Naive thymus-derived CD4-positive, alpha-beta T cell (primary cell): ENCODE measurements at regions not wholly inside any gene's neighbourhood (a gene's known extent, or its start where the extent isn't known, plus 50 kb on each side); places are given as distances from the start of the nearest gene placed in this dataset.

Experiments used
- ATAC-seq: fragments of 150-1000 bp; cut with Tn5 transposase; 2 replicates; pipeline ENCODE4 v1.10.0; 2021; ENCODE audit warnings: mild to moderate bottlenecking, moderate library complexity
- CTCF ChIA-PET: fragments of 350-600 bp; sonication (Branson Sonifier 250); formaldehyde crosslinking; loops from one replicate; lab custom pipeline; 2021; ENCODE audit warnings: antibody characterized with exemption; lab: Charles Lee
- POLR2A ChIA-PET: fragments of 350-600 bp; sonication (Branson Sonifier 250); formaldehyde crosslinking; loops from one replicate; lab custom pipeline; 2021; ENCODE audit warnings: antibody characterized with exemption, inconsistent platforms; lab: Charles Lee
- DNase-seq, 9 donors: peaks; one replicate each; pipeline versions ENCODE4 v3.0.0 to v3.0.0-alpha.2; 2020 to 2022; ENCODE audit warnings: mixed read lengths in 1 of 9
- H3K27ac ChIP-seq: one replicate; pipeline ENCODE4 v1.7.0; 2013; ENCODE audit warnings: mild to moderate bottlenecking, low read depth, low read length, moderate library complexity
- H3K27me3 ChIP-seq, 2 donors: one replicate each; pipeline ENCODE4 v1.7.0; 2013; ENCODE audit warnings: low read length in 2 of 2, mild to moderate bottlenecking in 2 of 2, moderate library complexity in 2 of 2; ENCODE audit not compliant: control insufficient read depth in 2 of 2, insufficient read depth in 2 of 2
- H3K36me3 ChIP-seq, 3 experiments: 1 replicate in 2 of 3; 2 replicates in 1 of 3; pipeline ENCODE4 v1.7.0; 2013; ENCODE audit warnings: low read length in 3 of 3, mild to moderate bottlenecking in 3 of 3, moderate library complexity in 1 of 3; ENCODE audit not compliant: insufficient read depth in 3 of 3, control insufficient read depth in 2 of 3
- H3K4me1 ChIP-seq, 2 donors: one replicate each; pipeline ENCODE4 v1.7.0; 2013; ENCODE audit warnings: low read length in 2 of 2, mild to moderate bottlenecking in 2 of 2, moderate library complexity in 1 of 2; ENCODE audit not compliant: control insufficient read depth in 2 of 2, insufficient read depth in 2 of 2
- H3K4me3 ChIP-seq: 2 replicates; pipeline ENCODE4 v1.7.0; 2013; ENCODE audit warnings: mild to moderate bottlenecking, low read length
- H3K9me3 ChIP-seq, 3 experiments: 1 replicate in 2 of 3; 2 replicates in 1 of 3; pipeline ENCODE4 v1.7.0; 2013; ENCODE audit warnings: low read length in 3 of 3; ENCODE audit not compliant: control insufficient read depth in 2 of 3
- H3K27ac Mint-ChIP-seq, 9 donors: one replicate each; pipeline ENCODE4 v1.8.0; 2020 to 2022; ENCODE audit warnings: mixed read lengths in 9 of 9, mild to moderate bottlenecking in 8 of 9, moderate library complexity in 5 of 9, inconsistent platforms in 2 of 9
- H3K27me3 Mint-ChIP-seq, 5 donors: one replicate each; pipeline ENCODE4 v1.8.0; 2021 to 2022; ENCODE audit warnings: mixed read lengths in 5 of 5, mild to moderate bottlenecking in 1 of 5
- H3K36me3 Mint-ChIP-seq, 5 donors: one replicate each; pipeline ENCODE4 v1.8.0; 2020 to 2022; ENCODE audit warnings: mixed read lengths in 5 of 5, mild to moderate bottlenecking in 3 of 5, inconsistent platforms in 1 of 5
- H3K4me1 Mint-ChIP-seq, 7 donors: one replicate each; pipeline ENCODE4 v1.8.0; 2020 to 2022; ENCODE audit warnings: mixed read lengths in 7 of 7, mild to moderate bottlenecking in 3 of 7, inconsistent platforms in 1 of 7
- H3K4me3 Mint-ChIP-seq, 10 donors: one replicate each; pipeline ENCODE4 v1.8.0; 2020 to 2022; ENCODE audit warnings: mild to moderate bottlenecking in 10 of 10, mixed read lengths in 10 of 10, moderate library complexity in 6 of 10, inconsistent platforms in 2 of 10
- H3K9me3 Mint-ChIP-seq, 11 donors: one replicate each; pipeline ENCODE4 v1.8.0; 2020 to 2022; ENCODE audit warnings: mixed read lengths in 11 of 11, mild to moderate bottlenecking in 4 of 11, inconsistent platforms in 1 of 11, moderate library complexity in 1 of 11
- intact Hi-C, 2 donors: fragments of 100-400 bp; cut with micrococcal nuclease; formaldehyde crosslinking; loops; one replicate each; pipeline ENCODE4 v1.15.1; 2023

- no peaks in the 10 kb centered on the region for H3K4me1 Mint-ChIP-seq
- H3K27ac Mint-ChIP-seq = no peak overlapping the region
- intact Hi-C loops = no loop called here
- peaks cover 0 to 9% (median 0%) of the 10 kb centered on the region in 11 donors for H3K9me3 Mint-ChIP-seq
- H3K4me1 ChIP-seq = no peaks in the 10 kb centered on the region
- no peaks in the 10 kb centered on the region for H3K9me3 ChIP-seq
- ATAC-seq (no peak), DNase-seq (no peak)
- ChIA-PET POLR2A (no interaction called here), CTCF (no interaction called here)
- no peak overlapping the region for H3K4me3 Mint-ChIP-seq
- H3K27ac ChIP-seq = no peak overlapping the region
- no peaks in the 10 kb centered on the region for H3K36me3 Mint-ChIP-seq
- H3K36me3 ChIP-seq = no peaks in the 10 kb centered on the region
- peaks cover 0 to 12% (median 8%) of the 10 kb centered on the region in 5 donors for H3K27me3 Mint-ChIP-seq
- no peaks in the 10 kb centered on the region for H3K27me3 ChIP-seq
- H3K4me3 ChIP-seq = no peak overlapping the region
These were observed 103.2 kb upstream of the VANGL1 start for GRCh38 chr1:115538579-115538978.

DNA sequence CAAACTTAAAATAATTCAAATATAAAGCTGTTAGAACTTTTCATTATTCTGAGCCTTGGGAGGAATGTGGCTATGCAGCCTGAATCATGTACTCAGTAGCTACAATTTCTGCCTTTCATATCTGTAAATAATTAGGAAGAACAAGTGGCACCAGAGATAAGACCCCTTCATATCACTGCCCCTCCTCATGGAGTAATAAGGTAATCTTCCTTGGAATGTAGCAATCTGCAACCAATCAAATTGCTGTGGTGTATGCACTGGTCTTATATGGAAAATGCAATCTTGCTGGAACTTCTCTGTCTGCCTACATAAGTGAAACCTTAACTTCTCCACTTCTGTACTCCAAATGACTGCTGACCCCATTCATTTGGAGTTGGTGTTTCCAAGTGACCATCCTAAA is 104.4 kb upstream of the VANGL1 start:
- peaks cover 0 to 9% (median 0%) of the 10 kb centered on the region in 11 donors for H3K9me3 Mint-ChIP-seq
- H3K4me3 Mint-ChIP-seq = no peak overlapping the region
- ChIA-PET POLR2A (no interaction called here), CTCF (no interaction called here)
- no peaks in the 10 kb centered on the region for H3K36me3 Mint-ChIP-seq
- H3K27ac ChIP-seq = no peak overlapping the region
- no peak overlapping the region for H3K27ac Mint-ChIP-seq
- H3K9me3 ChIP-seq = no peaks in the 10 kb centered on the region
- H3K27me3 Mint-ChIP-seq = peaks cover 0 to 12% (median 8%) of the 10 kb centered on the region in 5 donors
- H3K4me1 Mint-ChIP-seq = no peaks in the 10 kb centered on the region
- H3K4me3 ChIP-seq = no peak overlapping the region
- no peaks in the 10 kb centered on the region for H3K4me1 ChIP-seq
- intact Hi-C loops = no loop called here
- DNase-seq (no peak), ATAC-seq (no peak)
- H3K27me3 ChIP-seq = no peaks in the 10 kb centered on the region
- no peaks in the 10 kb centered on the region for H3K36me3 ChIP-seq

DNA sequence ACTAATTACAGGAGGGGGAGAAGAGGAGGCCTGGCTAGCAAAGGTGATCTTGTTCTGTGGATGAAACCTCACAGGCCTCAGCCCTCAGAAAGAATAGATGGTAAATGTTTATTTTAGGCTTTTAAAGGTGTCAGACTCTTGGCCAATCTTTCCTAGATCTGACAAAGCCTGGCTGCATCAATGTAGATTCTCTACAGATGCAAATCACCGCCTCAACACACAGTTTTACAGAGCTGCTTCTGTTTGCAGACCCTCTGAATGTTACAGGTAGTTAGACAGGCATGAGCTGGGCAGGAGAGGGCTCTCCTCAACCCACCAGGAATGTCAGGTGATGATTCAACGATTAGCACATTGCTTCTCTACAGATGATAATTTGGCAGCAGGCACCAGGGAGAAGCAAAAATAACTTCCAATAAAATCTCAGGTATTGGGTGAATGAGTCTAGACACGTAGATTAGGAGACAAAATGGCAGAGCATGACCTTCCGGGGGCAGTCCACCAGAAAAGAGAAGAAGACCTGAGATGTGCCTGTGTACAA is 105.4 kb upstream of the VANGL1 start:
- Histone ChIP-seq H3K4me3 (no peak overlapping the region), H3K27ac (no peak overlapping the region), H3K36me3 (no peaks in the 10 kb centered on the region), H3K4me1 (no peaks in the 10 kb centered on the region), H3K27me3 (no peaks in the 10 kb centered on the region), H3K9me3 (no peaks in the 10 kb centered on the region)
- H3K4me1 Mint-ChIP-seq = peaks cover 0 to 2% (median 0%) of the 10 kb centered on the region in 7 donors
- no peak overlapping the region for H3K27ac Mint-ChIP-seq
- H3K27me3 Mint-ChIP-seq = peaks cover 0 to 12% (median 8%) of the 10 kb centered on the region in 5 donors
- POLR2A ChIA-PET = no interaction called here
- DNase-seq (no peak), ATAC-seq (no peak)
- CTCF ChIA-PET = no interaction called here
- H3K4me3 Mint-ChIP-seq = no peak overlapping the region
- no peaks in the 10 kb centered on the region for H3K36me3 Mint-ChIP-seq
- intact Hi-C loops = no loop called here
- peaks cover 0 to 9% (median 0%) of the 10 kb centered on the region in 11 donors for H3K9me3 Mint-ChIP-seq

GRCh38 chr1:115534106-115534505 is 107.7 kb upstream of the VANGL1 start:
- Histone ChIP-seq H3K4me1 (no peaks in the 10 kb centered on the region), H3K36me3 (no peaks in the 10 kb centered on the region), H3K27me3 (no peaks in the 10 kb centered on the region), H3K9me3 (no peaks in the 10 kb centered on the region), H3K27ac (no peak overlapping the region), H3K4me3 (no peak overlapping the region)
- peaks cover 4 to 8% (median 5%) of the 10 kb centered on the region in 5 donors for H3K27me3 Mint-ChIP-seq
- ATAC-seq (no peak), DNase-seq (no peak)
- peaks cover 0 to 9% (median 0%) of the 10 kb centered on the region in 11 donors for H3K9me3 Mint-ChIP-seq
- H3K36me3 Mint-ChIP-seq = no peaks in the 10 kb centered on the region
- ChIA-PET POLR2A (no interaction called here), CTCF (no interaction called here)
- H3K4me1 Mint-ChIP-seq = peaks cover 0 to 2% (median 0%) of the 10 kb centered on the region in 7 donors
- H3K4me3 Mint-ChIP-seq = no peak overlapping the region
- intact Hi-C loops = no loop called here
- no peak overlapping the region for H3K27ac Mint-ChIP-seq

DNA sequence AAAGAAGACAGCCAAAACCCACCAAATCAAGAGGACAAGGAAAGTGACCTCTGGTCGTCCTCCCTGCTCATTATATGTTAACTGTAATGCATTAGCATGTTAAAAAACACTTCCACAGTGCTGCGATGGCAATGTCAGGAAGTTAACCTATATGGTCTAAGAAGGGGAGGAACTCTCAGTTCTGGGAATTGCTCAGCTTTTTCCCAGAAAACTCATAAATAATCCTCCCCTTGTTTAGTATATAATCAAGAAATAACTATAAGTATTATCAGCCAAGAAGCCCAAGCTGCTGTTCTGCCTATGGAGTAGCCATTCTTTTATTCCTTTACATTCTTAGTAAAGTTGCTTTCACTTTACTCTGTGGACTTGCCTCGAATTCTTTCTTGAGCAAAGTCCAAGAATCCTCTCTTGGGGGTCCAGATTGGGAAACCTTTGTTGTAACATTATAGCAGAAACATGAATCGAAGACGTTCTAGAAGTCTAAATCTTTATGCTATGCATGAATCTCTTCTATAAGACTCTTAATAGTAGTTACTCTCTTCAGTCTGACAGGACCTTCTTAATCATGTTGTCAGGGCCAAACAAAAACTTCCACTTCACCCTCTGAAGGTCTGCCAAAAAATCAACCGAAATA is 110.0 kb upstream of the VANGL1 start:
- Histone ChIP-seq H3K36me3 (no peaks in the 10 kb centered on the region), H3K4me1 (no peaks in the 10 kb centered on the region), H3K27me3 (no peaks in the 10 kb centered on the region), H3K27ac (no peak overlapping the region), H3K9me3 (no peaks in the 10 kb centered on the region), H3K4me3 (no peak overlapping the region)
- Mint-ChIP-seq H3K4me1 (peaks cover 0 to 4% (median 0%) of the 10 kb centered on the region in 7 donors), H3K9me3 (peaks cover 0 to 9% (median 0%) of the 10 kb centered on the region in 11 donors), H3K36me3 (no peaks in the 10 kb centered on the region), H3K27me3 (peaks cover 4 to 16% (median 10%) of the 10 kb centered on the region in 5 donors), H3K27ac (peak overlapping the region in 1 of 9 donors; percentile 38), H3K4me3 (no peak overlapping the region)
- POLR2A ChIA-PET = no interaction called here
- CTCF ChIA-PET = no interaction called here
- intact Hi-C loops = no loop called here
- no peak for ATAC-seq
- no peak for DNase-seq

DNA sequence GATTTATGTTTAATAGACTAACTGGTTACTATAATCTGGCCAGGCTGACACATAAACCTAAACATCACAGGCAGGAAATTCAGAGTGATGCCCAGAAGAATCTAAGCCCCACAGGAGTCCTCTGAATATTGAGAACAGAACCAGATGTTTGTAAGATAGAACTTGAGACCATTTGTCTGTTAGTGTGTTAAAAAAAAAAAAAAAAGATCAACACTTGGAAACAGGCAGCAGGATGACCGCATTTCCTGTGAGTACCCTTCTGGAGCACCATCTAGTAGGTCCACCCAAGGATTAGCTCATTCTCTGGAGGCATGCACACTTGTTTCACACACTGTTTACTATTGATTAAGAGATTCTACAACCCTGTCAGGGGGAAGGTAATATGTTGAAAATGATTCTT is 111.4 kb upstream of the VANGL1 start:
- no peak overlapping the region for H3K27ac Mint-ChIP-seq
- peaks cover 0 to 4% (median 0%) of the 10 kb centered on the region in 7 donors for H3K4me1 Mint-ChIP-seq
- H3K36me3 ChIP-seq = no peaks in the 10 kb centered on the region
- no peak overlapping the region for H3K27ac ChIP-seq
- H3K27me3 ChIP-seq = no peaks in the 10 kb centered on the region
- no peaks in the 10 kb centered on the region for H3K36me3 Mint-ChIP-seq
- H3K9me3 Mint-ChIP-seq = peaks cover 0 to 9% (median 0%) of the 10 kb centered on the region in 11 donors
- no peak overlapping the region for H3K4me3 ChIP-seq
- no peak for ATAC-seq
- H3K4me1 ChIP-seq = no peaks in the 10 kb centered on the region
- no peaks in the 10 kb centered on the region for H3K9me3 ChIP-seq
- H3K27me3 Mint-ChIP-seq = peaks cover 4 to 16% (median 8%) of the 10 kb centered on the region in 5 donors
- ChIA-PET CTCF (no interaction called here), POLR2A (no interaction called here)
- no peak overlapping the region for H3K4me3 Mint-ChIP-seq
- DNase-seq = no peak
- intact Hi-C loops = no loop called here
